ENCODE measurements at regions not wholly inside any gene's neighbourhood (a gene's known extent, or its start where the extent isn't known, plus 50 kb on each side); places are given as distances from the start of the nearest gene placed in this dataset.

- TF ChIP-seq CTCF (IDR thresholded peaks at IDR 0.05; ENCODE audit: insufficient read depth, low read length, poor library complexity, severe bottlenecking) = no peak
- Histone ChIP-seq H3K4me3 (replicated peaks; ENCODE audit: low read depth, low read length) (no peak overlapping the region), H3K27me3 (replicated peaks; ENCODE audit: control insufficient read depth, insufficient read depth, low read length) (no peaks in the 10 kb centered on the region), H3K36me3 (ENCODE audit: control insufficient read depth, insufficient read depth, low read length) (no peaks in the 10 kb centered on the region)
- DNase-seq (ENCODE audit: extremely low read depth, insufficient read length) = no peak
Measured at GRCh38 chr13:59354665-59355369, 808.9 kb downstream of the DIAPH3 start.

DNA sequence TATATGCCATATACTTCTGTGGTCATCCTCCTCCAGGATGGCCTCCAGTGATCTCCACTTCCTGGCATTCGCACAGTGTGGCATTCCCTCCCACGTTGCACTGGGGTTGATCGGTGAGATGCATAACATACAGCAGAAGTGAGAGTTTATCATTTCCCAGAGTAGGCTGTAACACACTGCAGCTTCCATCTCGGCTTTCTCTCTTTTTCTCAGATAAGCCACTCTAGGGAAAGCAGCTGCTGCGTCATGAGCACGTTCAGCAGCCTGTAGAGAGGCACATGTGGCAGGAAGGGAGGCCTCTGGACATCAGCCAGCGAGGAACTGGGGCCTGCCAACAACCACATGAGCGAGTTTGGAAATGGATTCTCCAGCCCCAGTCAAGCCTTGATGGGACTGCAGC, 807.1 kb downstream of the DIAPH3 start:
- no peak for DNase-seq (ENCODE audit: extremely low read depth, insufficient read length)
- Histone ChIP-seq H3K36me3 (ENCODE audit: control insufficient read depth, insufficient read depth, low read length) (no peaks in the 10 kb centered on the region), H3K4me3 (replicated peaks; ENCODE audit: low read depth, low read length) (no peak overlapping the region), H3K27me3 (replicated peaks; ENCODE audit: control insufficient read depth, insufficient read depth, low read length) (no peaks in the 10 kb centered on the region)
- no peak for TF ChIP-seq CTCF (IDR thresholded peaks at IDR 0.05; ENCODE audit: insufficient read depth, low read length, poor library complexity, severe bottlenecking)

- no peaks in the 10 kb centered on the region for H3K27me3 ChIP-seq (replicated peaks; ENCODE audit: control insufficient read depth, insufficient read depth, low read length)
- TF ChIP-seq CTCF (IDR thresholded peaks at IDR 0.05; ENCODE audit: insufficient read depth, low read length, poor library complexity, severe bottlenecking) = no peak
- DNase-seq (ENCODE audit: extremely low read depth, insufficient read length) = no peak
- no peaks in the 10 kb centered on the region for H3K36me3 ChIP-seq (ENCODE audit: control insufficient read depth, insufficient read depth, low read length)
- H3K4me3 ChIP-seq (replicated peaks; ENCODE audit: low read depth, low read length) = no peak overlapping the region
Measured at GRCh38 chr13:59358014-59358413, 805.7 kb downstream of the DIAPH3 start.

DNA sequence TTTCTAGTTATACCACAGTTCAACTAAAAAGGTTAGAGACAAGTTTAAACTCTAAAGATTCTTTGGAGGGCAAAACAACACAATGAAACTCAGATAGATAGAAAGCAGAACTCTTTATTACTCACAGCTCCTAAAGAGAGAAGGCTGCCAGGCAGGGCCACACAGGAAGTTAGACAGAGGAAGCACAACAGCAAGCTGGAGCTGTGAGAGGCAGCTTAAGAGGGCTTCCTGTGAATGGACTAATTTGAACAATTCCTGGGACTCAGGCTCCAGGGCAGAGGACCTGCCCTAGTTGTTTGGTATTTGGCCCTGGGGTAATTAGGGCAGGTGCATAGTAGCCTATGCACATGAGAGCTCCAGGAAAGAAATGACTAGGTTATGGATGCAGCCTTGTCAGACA, 803.6 kb downstream of the DIAPH3 start:
- Histone ChIP-seq H3K27me3 (replicated peaks; ENCODE audit: control insufficient read depth, insufficient read depth, low read length) (no peaks in the 10 kb centered on the region), H3K36me3 (ENCODE audit: control insufficient read depth, insufficient read depth, low read length) (no peaks in the 10 kb centered on the region), H3K4me3 (replicated peaks; ENCODE audit: low read depth, low read length) (no peak overlapping the region)
- TF ChIP-seq CTCF (IDR thresholded peaks at IDR 0.05; ENCODE audit: insufficient read depth, low read length, poor library complexity, severe bottlenecking) = no peak
- no peak for DNase-seq (ENCODE audit: extremely low read depth, insufficient read length)

DNA sequence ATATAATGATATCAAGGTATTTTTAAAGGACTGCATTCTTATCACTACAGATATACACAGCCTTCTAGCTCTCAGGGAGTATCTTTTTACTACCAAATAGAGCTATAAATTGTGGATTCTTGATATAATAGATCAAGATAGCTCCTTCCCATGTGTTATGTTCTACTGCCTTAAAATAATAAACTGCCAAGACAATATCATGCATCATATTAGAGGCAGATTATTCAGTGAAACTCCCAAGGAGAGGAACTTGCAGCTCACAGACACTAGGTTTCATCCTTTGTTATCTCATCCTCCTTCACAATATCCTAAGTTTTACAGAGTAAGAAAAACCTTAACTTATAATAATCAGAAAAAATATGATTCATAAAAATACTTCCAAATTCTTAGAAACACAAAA, 802.8 kb downstream of the DIAPH3 start:
- no peaks in the 10 kb centered on the region for H3K27me3 ChIP-seq (replicated peaks; ENCODE audit: control insufficient read depth, insufficient read depth, low read length)
- TF ChIP-seq CTCF (IDR thresholded peaks at IDR 0.05; ENCODE audit: insufficient read depth, low read length, poor library complexity, severe bottlenecking) = no peak
- no peak overlapping the region for H3K4me3 ChIP-seq (replicated peaks; ENCODE audit: low read depth, low read length)
- H3K36me3 ChIP-seq (ENCODE audit: control insufficient read depth, insufficient read depth, low read length) = no peaks in the 10 kb centered on the region
- no peak for DNase-seq (ENCODE audit: extremely low read depth, insufficient read length)

- Histone ChIP-seq H3K27me3 (replicated peaks; ENCODE audit: control insufficient read depth, insufficient read depth, low read length) (no peaks in the 10 kb centered on the region), H3K4me3 (replicated peaks; ENCODE audit: low read depth, low read length) (no peak overlapping the region), H3K36me3 (ENCODE audit: control insufficient read depth, insufficient read depth, low read length) (no peaks in the 10 kb centered on the region)
- DNase-seq (ENCODE audit: extremely low read depth, insufficient read length) = no peak
- TF ChIP-seq CTCF (IDR thresholded peaks at IDR 0.05; ENCODE audit: insufficient read depth, low read length, poor library complexity, severe bottlenecking) = no peak
Measured at GRCh38 chr13:59363313-59363712, 800.4 kb downstream of the DIAPH3 start.

Data from GM06990 (cell line).